ENCODE measurements at regions not wholly inside any gene's neighbourhood (a gene's known extent, or its start where the extent isn't known, plus 50 kb on each side); places are given as distances from the start of the nearest gene placed in this dataset.

- Mint-ChIP-seq H3K36me3 (peaks cover 2% of the 10 kb centered on the region), H3K4me3 (no peak overlapping the region), H3K4me1 (peaks cover 0 to 12% (median 5%) of the 10 kb centered on the region in 3 donors), H3K27ac (no peak overlapping the region), H3K27me3 (peaks cover 21% of the 10 kb centered on the region), H3K9me3 (no peaks in the 10 kb centered on the region)
Measured at GRCh38 chr2:234331566-234331965, 165.3 kb downstream of the ARL4C start.

GRCh38 chr2:234330902-234331301, 166.0 kb downstream of the ARL4C start:
- Mint-ChIP-seq H3K4me1 (peaks cover 0 to 12% (median 5%) of the 10 kb centered on the region in 3 donors), H3K27ac (peak overlapping the region in 1 of 3 donors; percentile 14), H3K9me3 (no peaks in the 10 kb centered on the region), H3K36me3 (peaks cover 2% of the 10 kb centered on the region), H3K27me3 (peaks cover 21% of the 10 kb centered on the region), H3K4me3 (no peak overlapping the region)

- no peak overlapping the region for H3K4me3 Mint-ChIP-seq
- H3K36me3 Mint-ChIP-seq, result peaks cover 2% of the 10 kb centered on the region
- peaks cover 17% of the 10 kb centered on the region for H3K27me3 Mint-ChIP-seq
- peak overlapping the region in 1 of 3 donors; percentile 33 for H3K27ac Mint-ChIP-seq
- H3K4me1 Mint-ChIP-seq, result peaks cover 0 to 12% (median 5%) of the 10 kb centered on the region in 3 donors
- H3K9me3 Mint-ChIP-seq, result no peaks in the 10 kb centered on the region
Measured at GRCh38 chr2:234329202-234329960, 167.5 kb downstream of the ARL4C start.

- H3K27me3 Mint-ChIP-seq, result peaks cover 17% of the 10 kb centered on the region
- H3K27ac Mint-ChIP-seq, result no peak overlapping the region
- H3K4me1 Mint-ChIP-seq, result peaks cover 0 to 15% (median 10%) of the 10 kb centered on the region in 3 donors
Measured at GRCh38 chr2:234328444-234328990, 168.4 kb downstream of the ARL4C start.

GRCh38 chr2:234326694-234327093, 170.2 kb downstream of the ARL4C start:
- H3K36me3 Mint-ChIP-seq, result no peaks in the 10 kb centered on the region
- H3K27ac Mint-ChIP-seq, result no peak overlapping the region
- peaks cover 5 to 12% (median 11%) of the 10 kb centered on the region in 3 donors for H3K4me1 Mint-ChIP-seq
- H3K27me3 Mint-ChIP-seq, result peaks cover 9% of the 10 kb centered on the region
- no peaks in the 10 kb centered on the region for H3K9me3 Mint-ChIP-seq
- H3K4me3 Mint-ChIP-seq, result no peak overlapping the region

More at GRCh38 chr2:234328444-234328990, 168.4 kb downstream of the ARL4C start:
- H3K9me3 Mint-ChIP-seq, result no peaks in the 10 kb centered on the region
- no peaks in the 10 kb centered on the region for H3K36me3 Mint-ChIP-seq
- no peak overlapping the region for H3K4me3 Mint-ChIP-seq

- no peaks in the 10 kb centered on the region for H3K9me3 Mint-ChIP-seq
- H3K27me3 Mint-ChIP-seq, result peaks cover 9% of the 10 kb centered on the region
- H3K4me1 Mint-ChIP-seq, result peaks cover 10 to 14% (median 11%) of the 10 kb centered on the region in 3 donors
- no peak overlapping the region for H3K4me3 Mint-ChIP-seq
- no peak overlapping the region for H3K27ac Mint-ChIP-seq
- H3K36me3 Mint-ChIP-seq, result no peaks in the 10 kb centered on the region
Measured at GRCh38 chr2:234324116-234324515, 172.8 kb downstream of the ARL4C start.

- H3K4me3 Mint-ChIP-seq, result no peak overlapping the region
- H3K4me1 Mint-ChIP-seq, result peaks cover 10 to 14% (median 13%) of the 10 kb centered on the region in 3 donors
- H3K36me3 Mint-ChIP-seq, result no peaks in the 10 kb centered on the region
- no peaks in the 10 kb centered on the region for H3K9me3 Mint-ChIP-seq
- H3K27ac Mint-ChIP-seq, result no peak overlapping the region
- H3K27me3 Mint-ChIP-seq, result peaks cover 9% of the 10 kb centered on the region
Measured at GRCh38 chr2:234322766-234323465, 174.0 kb downstream of the ARL4C start.

GRCh38 chr2:234320066-234320465, 176.8 kb downstream of the ARL4C start:
- H3K4me1 Mint-ChIP-seq, result peaks cover 13 to 24% (median 16%) of the 10 kb centered on the region in 3 donors
- no peak overlapping the region for H3K4me3 Mint-ChIP-seq
- H3K27me3 Mint-ChIP-seq, result peaks cover 3% of the 10 kb centered on the region

GRCh38 chr2:234318361-234318760, 178.5 kb downstream of the ARL4C start:
- peak overlapping the region; percentile 44 to 85 (median 51) for H3K27ac Mint-ChIP-seq
- H3K4me1 Mint-ChIP-seq, result peaks cover 7 to 24% (median 11%) of the 10 kb centered on the region in 3 donors
- peaks cover 4% of the 10 kb centered on the region for H3K27me3 Mint-ChIP-seq
- H3K36me3 Mint-ChIP-seq, result no peaks in the 10 kb centered on the region
- H3K4me3 Mint-ChIP-seq, result no peak overlapping the region
- H3K9me3 Mint-ChIP-seq, result peaks cover 0 to 4% (median 1%) of the 10 kb centered on the region in 3 donors

More at GRCh38 chr2:234320066-234320465, 176.8 kb downstream of the ARL4C start:
- peaks cover 0 to 4% (median 1%) of the 10 kb centered on the region in 3 donors for H3K9me3 Mint-ChIP-seq
- no peaks in the 10 kb centered on the region for H3K36me3 Mint-ChIP-seq
- no peak overlapping the region for H3K27ac Mint-ChIP-seq

- Mint-ChIP-seq H3K4me1 (peaks cover 11 to 21% (median 17%) of the 10 kb centered on the region in 3 donors), H3K4me3 (no peak overlapping the region), H3K36me3 (peaks cover 2% of the 10 kb centered on the region), H3K27me3 (peaks cover 15% of the 10 kb centered on the region), H3K27ac (no peak overlapping the region), H3K9me3 (peaks cover 0 to 4% (median 1%) of the 10 kb centered on the region in 3 donors)
Measured at GRCh38 chr2:234313558-234313957, 183.3 kb downstream of the ARL4C start.

- Mint-ChIP-seq H3K27ac (peak overlapping the region in 1 of 3 donors; percentile 1), H3K36me3 (peaks cover 2% of the 10 kb centered on the region), H3K4me1 (peaks cover 15 to 17% (median 16%) of the 10 kb centered on the region in 3 donors), H3K9me3 (peaks cover 0 to 3% (median 0%) of the 10 kb centered on the region in 3 donors), H3K4me3 (peak overlapping the region in 1 of 4 donors; percentile 32), H3K27me3 (peaks cover 23% of the 10 kb centered on the region)
Measured at GRCh38 chr2:234310166-234310565, 186.7 kb downstream of the ARL4C start.

GRCh38 chr2:234309431-234309830, 187.4 kb downstream of the ARL4C start:
- Mint-ChIP-seq H3K27ac (peak overlapping the region; percentile 34 to 89 (median 84)), H3K4me1 (peaks cover 15 to 17% (median 16%) of the 10 kb centered on the region in 3 donors), H3K4me3 (peak overlapping the region in 2 of 4 donors; percentile 29 to 73), H3K36me3 (peaks cover 2% of the 10 kb centered on the region), H3K27me3 (peaks cover 25% of the 10 kb centered on the region), H3K9me3 (peaks cover 0 to 3% (median 0%) of the 10 kb centered on the region in 3 donors)

- Mint-ChIP-seq H3K4me1 (peaks cover 15 to 17% (median 16%) of the 10 kb centered on the region in 3 donors), H3K4me3 (peak overlapping the region in 2 of 4 donors; percentile 29 to 73), H3K27me3 (peaks cover 24% of the 10 kb centered on the region), H3K27ac (peak overlapping the region; percentile 34 to 89 (median 42)), H3K9me3 (peaks cover 0 to 3% (median 0%) of the 10 kb centered on the region in 3 donors), H3K36me3 (peaks cover 2% of the 10 kb centered on the region)
Measured at GRCh38 chr2:234308813-234309195, 188.1 kb downstream of the ARL4C start.

GRCh38 chr2:234308073-234308812, 188.6 kb downstream of the ARL4C start:
- Mint-ChIP-seq H3K9me3 (peaks cover 0 to 3% (median 0%) of the 10 kb centered on the region in 3 donors), H3K27me3 (peaks cover 24% of the 10 kb centered on the region), H3K4me1 (peaks cover 15 to 17% (median 16%) of the 10 kb centered on the region in 3 donors), H3K4me3 (peak overlapping the region in 2 of 4 donors; percentile 29 to 73), H3K27ac (peak overlapping the region; percentile 34 to 89 (median 42)), H3K36me3 (peaks cover 2% of the 10 kb centered on the region)
